ENCODE measurements at regions not wholly inside any gene's neighbourhood (a gene's known extent, or its start where the extent isn't known, plus 50 kb on each side); places are given as distances from the start of the nearest gene placed in this dataset.
A peak's percentile ranks its signal among the peaks of the same experiment; 100 is the strongest.

- H3K27me3 ChIP-seq (replicated peaks; ENCODE audit: control insufficient read depth, insufficient read depth, low read length): no peaks in the 10 kb centered on the region
- H3K9me3 ChIP-seq (ENCODE audit: control insufficient read depth, low read length): no peaks in the 10 kb centered on the region
- no peak overlapping the region for H3K9ac ChIP-seq (ENCODE audit: low read length)
- no peak overlapping the region for H3K4me3 ChIP-seq (ENCODE audit: low read length)
- H3K36me3 ChIP-seq (ENCODE audit: control insufficient read depth, insufficient read depth, low read length, severe bottlenecking): no peaks in the 10 kb centered on the region
- H3K4me1 ChIP-seq (ENCODE audit: control insufficient read depth, insufficient read depth, low read length): peaks cover 10% of the 10 kb centered on the region
- no peak for DNase-seq (ENCODE audit: low read depth)
Observed at GRCh38 chr6:66245231-66245630, 538.2 kb upstream of the EYS start.

GRCh38 chr6:66238851-66239250, 531.8 kb upstream of the EYS start:
- no peak for DNase-seq (ENCODE audit: low read depth)
- peaks cover 8% of the 10 kb centered on the region for H3K4me1 ChIP-seq (ENCODE audit: control insufficient read depth, insufficient read depth, low read length)
- no peak overlapping the region for H3K9ac ChIP-seq (ENCODE audit: low read length)
- H3K27me3 ChIP-seq (replicated peaks; ENCODE audit: control insufficient read depth, insufficient read depth, low read length): no peaks in the 10 kb centered on the region
- H3K4me3 ChIP-seq (ENCODE audit: low read length): peak overlapping the region; percentile 50
- no peaks in the 10 kb centered on the region for H3K9me3 ChIP-seq (ENCODE audit: control insufficient read depth, low read length)
- H3K36me3 ChIP-seq (ENCODE audit: control insufficient read depth, insufficient read depth, low read length, severe bottlenecking): no peaks in the 10 kb centered on the region

DNA sequence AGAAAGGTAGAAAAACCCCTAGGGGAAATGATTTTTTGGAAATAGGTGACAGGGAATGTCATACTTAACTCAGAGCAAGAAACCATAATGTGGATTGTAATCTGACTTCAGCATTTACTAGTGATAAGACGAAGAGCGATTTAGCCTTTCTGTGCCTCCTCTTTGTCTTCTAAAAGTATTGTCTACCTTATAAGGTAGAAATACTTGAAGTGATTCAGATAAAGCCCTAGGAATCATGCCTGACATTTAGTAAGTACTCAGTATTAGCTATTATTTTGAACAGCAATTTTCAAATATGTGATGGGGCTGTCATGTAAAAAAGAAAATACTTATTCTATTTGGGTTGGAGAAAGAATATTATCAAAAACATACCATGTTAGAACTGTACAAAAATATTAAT, 525.9 kb upstream of the EYS start:
- Histone ChIP-seq H3K27me3 (replicated peaks; ENCODE audit: control insufficient read depth, insufficient read depth, low read length) (no peaks in the 10 kb centered on the region), H3K4me1 (ENCODE audit: control insufficient read depth, insufficient read depth, low read length) (no peaks in the 10 kb centered on the region), H3K9me3 (ENCODE audit: control insufficient read depth, low read length) (no peaks in the 10 kb centered on the region), H3K4me3 (ENCODE audit: low read length) (no peak overlapping the region), H3K36me3 (ENCODE audit: control insufficient read depth, insufficient read depth, low read length, severe bottlenecking) (no peaks in the 10 kb centered on the region), H3K9ac (ENCODE audit: low read length) (no peak overlapping the region)
- no peak for DNase-seq (ENCODE audit: low read depth)

DNA sequence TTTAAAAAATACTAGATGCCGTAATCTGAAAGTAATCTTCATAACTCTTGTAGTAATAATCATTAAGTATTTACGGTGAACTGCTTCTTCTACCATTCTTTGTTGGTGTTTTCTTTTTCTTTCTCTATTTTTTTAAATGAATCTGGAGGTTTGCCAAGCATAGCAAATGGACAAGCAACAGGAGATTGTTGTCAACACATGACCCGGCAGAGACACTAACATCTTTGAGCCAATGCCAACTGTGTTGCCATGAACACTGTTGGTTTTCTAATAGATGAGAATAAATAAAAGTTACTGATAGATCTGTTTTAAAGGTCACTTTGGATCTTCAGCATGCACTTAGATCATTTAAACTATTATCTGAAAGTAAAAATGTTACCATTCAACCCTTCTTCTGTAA, 523.6 kb upstream of the EYS start:
- H3K27me3 ChIP-seq (replicated peaks; ENCODE audit: control insufficient read depth, insufficient read depth, low read length): no peaks in the 10 kb centered on the region
- H3K9ac ChIP-seq (ENCODE audit: low read length): no peak overlapping the region
- no peaks in the 10 kb centered on the region for H3K36me3 ChIP-seq (ENCODE audit: control insufficient read depth, insufficient read depth, low read length, severe bottlenecking)
- H3K9me3 ChIP-seq (ENCODE audit: control insufficient read depth, low read length): no peaks in the 10 kb centered on the region
- no peak overlapping the region for H3K4me3 ChIP-seq (ENCODE audit: low read length)
- no peak for DNase-seq (ENCODE audit: low read depth)
- peaks cover 9% of the 10 kb centered on the region for H3K4me1 ChIP-seq (ENCODE audit: control insufficient read depth, insufficient read depth, low read length)

DNA sequence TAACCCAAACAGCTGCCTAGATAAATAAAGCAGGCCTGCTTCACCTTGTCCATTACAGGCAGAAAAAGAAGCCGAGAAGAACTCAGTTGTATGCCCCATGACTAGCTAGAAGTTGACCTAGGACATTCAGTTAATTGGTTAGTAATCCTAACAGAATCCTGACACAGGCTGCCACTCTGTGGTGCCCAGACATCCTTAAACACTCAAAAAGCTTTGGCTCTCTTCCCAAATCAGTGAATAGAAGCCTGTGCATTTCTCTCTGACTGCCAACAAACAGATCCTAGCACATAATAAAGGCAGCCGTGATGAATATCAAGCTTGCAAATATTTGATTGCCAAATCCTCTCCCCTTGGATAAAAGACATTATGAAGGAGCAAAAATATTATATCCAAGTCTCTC, 519.1 kb upstream of the EYS start:
- no peak for DNase-seq (ENCODE audit: low read depth)
- H3K4me1 ChIP-seq (ENCODE audit: control insufficient read depth, insufficient read depth, low read length): peaks cover 9% of the 10 kb centered on the region
- no peaks in the 10 kb centered on the region for H3K27me3 ChIP-seq (replicated peaks; ENCODE audit: control insufficient read depth, insufficient read depth, low read length)
- no peak overlapping the region for H3K9ac ChIP-seq (ENCODE audit: low read length)
- H3K9me3 ChIP-seq (ENCODE audit: control insufficient read depth, low read length): no peaks in the 10 kb centered on the region
- H3K4me3 ChIP-seq (ENCODE audit: low read length): no peak overlapping the region
- no peaks in the 10 kb centered on the region for H3K36me3 ChIP-seq (ENCODE audit: control insufficient read depth, insufficient read depth, low read length, severe bottlenecking)

GRCh38 chr6:66210964-66211363, 503.9 kb upstream of the EYS start:
- H3K9ac ChIP-seq (ENCODE audit: low read length): no peak overlapping the region
- no peaks in the 10 kb centered on the region for H3K4me1 ChIP-seq (ENCODE audit: control insufficient read depth, insufficient read depth, low read length)
- no peak overlapping the region for H3K4me3 ChIP-seq (ENCODE audit: low read length)
- H3K27me3 ChIP-seq (replicated peaks; ENCODE audit: control insufficient read depth, insufficient read depth, low read length): no peaks in the 10 kb centered on the region
- H3K9me3 ChIP-seq (ENCODE audit: control insufficient read depth, low read length): peaks cover 27% of the 10 kb centered on the region
- no peak for DNase-seq (ENCODE audit: low read depth)
- no peaks in the 10 kb centered on the region for H3K36me3 ChIP-seq (ENCODE audit: control insufficient read depth, insufficient read depth, low read length, severe bottlenecking)

DNA sequence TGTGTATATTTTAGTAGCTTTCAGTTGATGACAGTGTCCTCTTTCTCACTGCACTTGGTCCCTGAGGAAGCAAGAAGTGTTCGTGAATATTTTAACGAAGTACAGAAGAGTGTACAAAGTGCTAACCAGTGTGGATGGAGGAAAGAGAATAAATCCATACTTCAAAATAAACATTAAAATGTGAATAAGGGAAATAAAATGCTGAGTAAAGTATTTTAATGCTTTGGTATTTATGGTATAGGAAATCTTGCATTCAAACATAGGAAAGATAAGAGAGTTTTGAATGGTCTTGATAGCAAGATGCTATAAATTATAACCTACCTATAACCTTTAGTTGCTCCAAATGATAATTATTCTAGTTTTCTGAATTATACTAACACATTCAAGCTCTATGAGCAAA, 493.4 kb upstream of the EYS start:
- DNase-seq (ENCODE audit: low read depth): no peak
- H3K4me3 ChIP-seq (ENCODE audit: low read length): no peak overlapping the region
- no peak overlapping the region for H3K9ac ChIP-seq (ENCODE audit: low read length)
- H3K9me3 ChIP-seq (ENCODE audit: control insufficient read depth, low read length): peaks cover 8% of the 10 kb centered on the region
- no peaks in the 10 kb centered on the region for H3K36me3 ChIP-seq (ENCODE audit: control insufficient read depth, insufficient read depth, low read length, severe bottlenecking)
- no peaks in the 10 kb centered on the region for H3K27me3 ChIP-seq (replicated peaks; ENCODE audit: control insufficient read depth, insufficient read depth, low read length)
- H3K4me1 ChIP-seq (ENCODE audit: control insufficient read depth, insufficient read depth, low read length): peaks cover 10% of the 10 kb centered on the region

DNA sequence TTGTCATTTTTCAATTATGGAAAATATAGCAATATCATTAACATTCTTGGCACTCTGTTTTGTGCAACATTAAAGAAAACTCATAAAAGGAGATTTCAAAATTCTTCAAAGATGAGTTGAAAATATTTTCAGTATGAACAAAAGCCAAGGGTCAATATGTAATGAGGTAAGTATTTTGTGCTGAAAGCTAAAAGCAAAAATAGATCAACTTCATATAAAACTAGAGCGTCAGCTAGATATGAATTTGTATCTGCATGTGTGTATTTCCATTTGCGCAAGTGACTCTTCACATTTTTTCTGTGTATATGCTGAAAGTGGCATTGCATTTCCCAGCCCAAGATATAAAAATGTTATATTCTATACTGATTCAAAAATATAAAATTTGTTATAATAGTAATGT, 492.1 kb upstream of the EYS start:
- peaks cover 10% of the 10 kb centered on the region for H3K4me1 ChIP-seq (ENCODE audit: control insufficient read depth, insufficient read depth, low read length)
- peaks cover 8% of the 10 kb centered on the region for H3K9me3 ChIP-seq (ENCODE audit: control insufficient read depth, low read length)
- H3K9ac ChIP-seq (ENCODE audit: low read length): no peak overlapping the region
- DNase-seq (ENCODE audit: low read depth): peak; percentile 0
- no peaks in the 10 kb centered on the region for H3K36me3 ChIP-seq (ENCODE audit: control insufficient read depth, insufficient read depth, low read length, severe bottlenecking)
- H3K4me3 ChIP-seq (ENCODE audit: low read length): no peak overlapping the region
- H3K27me3 ChIP-seq (replicated peaks; ENCODE audit: control insufficient read depth, insufficient read depth, low read length): no peaks in the 10 kb centered on the region

DNA sequence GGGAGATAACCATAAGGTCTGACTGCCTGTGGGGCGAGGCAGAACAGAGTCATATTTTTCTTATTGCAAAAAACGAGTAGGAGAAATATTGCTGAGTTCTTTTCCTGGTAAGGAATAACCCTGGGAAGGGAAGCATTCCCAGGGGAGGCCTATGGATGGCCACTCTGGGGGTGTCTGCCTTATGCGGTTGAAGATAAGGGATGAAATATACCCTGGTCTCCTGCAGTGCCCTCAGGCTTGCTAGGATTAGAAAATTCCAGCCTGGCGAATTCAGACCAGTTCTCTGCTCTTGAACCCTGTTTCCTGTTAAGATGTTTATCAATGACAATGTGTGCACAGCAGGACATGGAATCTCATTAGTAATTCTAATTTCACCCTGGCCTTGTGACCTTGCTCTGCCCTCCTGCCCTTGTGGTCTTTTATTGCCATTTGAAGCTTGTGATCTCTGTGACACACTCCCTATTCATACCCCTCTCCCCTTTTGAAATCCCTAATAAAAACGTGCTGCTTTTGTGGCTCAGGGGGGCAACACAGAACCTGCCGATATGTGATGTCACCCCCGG, 491.1 kb upstream of the EYS start:
- Histone ChIP-seq H3K9me3 (ENCODE audit: control insufficient read depth, low read length) (peaks cover 8% of the 10 kb centered on the region), H3K36me3 (ENCODE audit: control insufficient read depth, insufficient read depth, low read length, severe bottlenecking) (no peaks in the 10 kb centered on the region), H3K4me3 (ENCODE audit: low read length) (no peak overlapping the region), H3K4me1 (ENCODE audit: control insufficient read depth, insufficient read depth, low read length) (peaks cover 10% of the 10 kb centered on the region), H3K9ac (ENCODE audit: low read length) (no peak overlapping the region), H3K27me3 (replicated peaks; ENCODE audit: control insufficient read depth, insufficient read depth, low read length) (no peaks in the 10 kb centered on the region)
- no peak for DNase-seq (ENCODE audit: low read depth)

- DNase-seq (ENCODE audit: low read depth): no peak
- H3K36me3 ChIP-seq (ENCODE audit: control insufficient read depth, insufficient read depth, low read length, severe bottlenecking): no peaks in the 10 kb centered on the region
- no peak overlapping the region for H3K4me3 ChIP-seq (ENCODE audit: low read length)
- no peak overlapping the region for H3K9ac ChIP-seq (ENCODE audit: low read length)
- peaks cover 8% of the 10 kb centered on the region for H3K9me3 ChIP-seq (ENCODE audit: control insufficient read depth, low read length)
- H3K27me3 ChIP-seq (replicated peaks; ENCODE audit: control insufficient read depth, insufficient read depth, low read length): no peaks in the 10 kb centered on the region
- H3K4me1 ChIP-seq (ENCODE audit: control insufficient read depth, insufficient read depth, low read length): no peaks in the 10 kb centered on the region
Observed at GRCh38 chr6:66190858-66191257, 483.8 kb upstream of the EYS start.

DNA sequence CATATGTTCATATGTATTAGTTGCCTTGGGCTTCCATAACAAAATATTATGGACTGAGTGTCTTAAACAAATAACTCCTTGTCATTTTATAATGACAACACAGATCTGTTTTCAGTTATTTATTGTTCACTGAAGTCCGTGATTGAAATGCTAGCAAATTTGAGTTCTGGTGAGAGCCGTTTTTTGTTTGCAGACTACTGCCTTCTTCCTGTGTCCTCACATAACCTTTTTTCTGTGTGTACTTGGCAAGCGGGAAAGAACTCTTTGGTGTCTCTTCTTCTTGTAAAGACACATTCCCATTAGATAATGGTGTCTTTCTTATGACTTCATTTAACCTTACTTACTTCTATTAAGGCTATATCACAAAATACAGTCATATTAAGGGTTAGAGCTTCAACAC, 482.9 kb upstream of the EYS start:
- H3K9me3 ChIP-seq (ENCODE audit: control insufficient read depth, low read length): peaks cover 8% of the 10 kb centered on the region
- peaks cover 2% of the 10 kb centered on the region for H3K4me1 ChIP-seq (ENCODE audit: control insufficient read depth, insufficient read depth, low read length)
- no peaks in the 10 kb centered on the region for H3K27me3 ChIP-seq (replicated peaks; ENCODE audit: control insufficient read depth, insufficient read depth, low read length)
- no peak overlapping the region for H3K4me3 ChIP-seq (ENCODE audit: low read length)
- H3K36me3 ChIP-seq (ENCODE audit: control insufficient read depth, insufficient read depth, low read length, severe bottlenecking): no peaks in the 10 kb centered on the region
- DNase-seq (ENCODE audit: low read depth): no peak
- no peak overlapping the region for H3K9ac ChIP-seq (ENCODE audit: low read length)

- Histone ChIP-seq H3K36me3 (ENCODE audit: control insufficient read depth, insufficient read depth, low read length, severe bottlenecking) (no peaks in the 10 kb centered on the region), H3K9me3 (ENCODE audit: control insufficient read depth, low read length) (peaks cover 8% of the 10 kb centered on the region), H3K4me3 (ENCODE audit: low read length) (no peak overlapping the region)
Observed at GRCh38 chr6:66186756-66187155, 479.7 kb upstream of the EYS start.

More at GRCh38 chr6:66186756-66187155, 479.7 kb upstream of the EYS start:
- Histone ChIP-seq H3K4me1 (ENCODE audit: control insufficient read depth, insufficient read depth, low read length) (peaks cover 17% of the 10 kb centered on the region), H3K27me3 (replicated peaks; ENCODE audit: control insufficient read depth, insufficient read depth, low read length) (no peaks in the 10 kb centered on the region), H3K9ac (ENCODE audit: low read length) (no peak overlapping the region)
- DNase-seq (ENCODE audit: low read depth): no peak
